EL (cell line): ENCODE measurements at regions not wholly inside any gene's neighbourhood (a gene's known extent, or its start where the extent isn't known, plus 50 kb on each side); places are given as distances from the start of the nearest gene placed in this dataset.
"Not testable (repeated sequence)": the region's sequence is repeated elsewhere in the genome, so short reads cannot be mapped to it uniquely, and the experiment has no call there.

Experiments
- DNase-seq: peaks from one replicate; pipeline ENCODE4 v3.0.0-alpha.2; 2016

- DNase-seq = no peak
Measured at GRCh38 chr18:52220062-52220591, 119.9 kb upstream of the DCC start.

DNA sequence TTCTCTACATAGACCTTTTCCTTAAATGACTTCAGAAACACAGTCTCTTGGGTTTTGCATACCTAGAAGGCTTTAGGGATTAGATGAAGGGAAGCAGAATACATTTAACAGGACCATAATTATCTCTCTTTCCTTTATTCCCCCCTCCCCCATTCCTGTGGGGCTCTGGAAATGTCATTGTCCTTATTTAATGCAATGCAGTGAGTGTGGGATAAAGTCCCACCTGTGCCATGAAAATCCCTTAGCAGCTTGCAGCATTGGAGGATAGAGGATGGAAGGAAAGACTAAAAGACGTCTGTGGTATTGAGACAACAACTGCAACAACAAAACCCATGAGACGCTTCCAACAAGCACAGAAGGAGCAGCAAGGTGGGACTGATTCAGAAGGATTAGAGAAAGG lies 117.8 kb upstream of the DCC start:
- no peak for DNase-seq

DNA sequence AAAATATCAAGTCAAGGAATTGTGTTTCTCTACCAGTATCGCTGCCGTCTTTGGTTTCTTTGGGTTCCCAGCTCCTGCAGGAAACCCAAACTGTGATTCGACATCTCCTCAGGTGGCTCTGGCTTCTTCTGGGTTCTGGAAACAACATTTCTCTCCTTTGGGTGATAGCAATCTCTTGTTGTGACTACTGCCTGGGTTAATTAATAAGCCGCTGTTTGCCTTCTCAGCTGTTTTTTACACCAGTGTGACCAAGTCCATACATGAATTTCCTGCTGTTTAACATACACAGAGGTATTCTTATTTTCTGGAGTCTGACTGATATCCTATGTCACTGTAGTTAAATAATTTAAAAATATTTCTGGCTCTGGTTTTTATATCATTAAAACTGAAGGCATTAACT lies 112.5 kb upstream of the DCC start:
- DNase-seq = no peak

DNA sequence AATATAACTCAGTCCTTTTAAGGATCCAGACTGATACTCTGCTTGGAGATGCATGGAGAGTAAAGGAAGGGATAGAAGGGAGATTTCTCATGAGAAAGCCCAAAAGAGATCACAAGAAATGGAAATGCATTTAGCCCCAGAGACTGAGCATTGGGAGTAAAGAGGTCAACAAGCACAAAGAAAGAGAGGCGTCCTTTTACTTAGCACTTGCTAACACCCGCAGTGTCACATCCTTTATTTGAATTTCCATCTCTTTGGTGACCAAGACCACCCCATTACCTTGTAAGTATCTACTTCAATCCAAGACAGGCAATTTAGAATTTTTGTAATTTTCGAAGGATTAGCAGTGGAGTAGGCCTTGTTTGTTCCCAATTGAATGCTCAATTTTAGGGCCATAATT lies 111.8 kb upstream of the DCC start:
- DNase-seq = no peak

- no peak for DNase-seq
Measured at GRCh38 chr18:52236131-52236530, 103.9 kb upstream of the DCC start.

- no peak for DNase-seq
Measured at GRCh38 chr18:52237551-52237950, 102.4 kb upstream of the DCC start.

GRCh38 chr18:52242711-52243110 lies 97.3 kb upstream of the DCC start:
- DNase-seq = no peak

DNA sequence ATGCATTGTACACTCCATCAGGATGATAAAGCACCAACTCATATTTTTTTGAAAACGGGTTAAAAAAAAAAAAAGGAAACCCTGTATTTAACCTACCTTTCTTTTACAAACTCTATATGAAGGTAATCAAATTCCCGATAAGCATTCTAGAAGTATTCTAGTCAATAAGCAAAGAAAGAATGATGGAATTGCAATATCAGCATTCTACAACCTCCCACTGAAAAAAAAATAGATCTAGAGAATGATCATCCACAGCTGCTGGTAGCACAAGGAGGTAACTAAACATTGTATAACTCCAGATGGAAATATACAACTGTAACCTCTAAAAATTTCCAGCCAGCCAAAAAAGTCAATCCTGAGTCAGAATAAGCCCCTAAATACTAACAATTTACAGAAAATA lies 95.3 kb upstream of the DCC start:
- no peak for DNase-seq

DNA sequence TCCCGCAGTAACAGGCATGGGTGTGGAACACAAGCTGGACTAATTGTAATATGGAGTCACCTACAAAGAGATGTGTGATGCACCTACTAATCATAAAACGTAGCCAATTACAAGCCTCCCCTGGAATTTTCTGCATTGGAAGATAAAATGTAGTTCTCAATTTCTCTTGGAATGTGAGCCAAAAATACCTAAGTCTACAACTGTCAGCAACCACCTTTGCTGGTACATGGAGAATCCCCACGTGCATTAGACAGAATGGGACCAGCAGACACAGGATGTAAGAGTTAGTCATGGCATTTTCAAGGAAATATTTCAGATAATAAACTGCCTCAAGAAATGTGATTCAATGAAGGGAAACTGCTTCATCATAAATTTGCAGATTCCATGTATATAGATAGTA lies 85.6 kb upstream of the DCC start:
- no peak for DNase-seq

DNA sequence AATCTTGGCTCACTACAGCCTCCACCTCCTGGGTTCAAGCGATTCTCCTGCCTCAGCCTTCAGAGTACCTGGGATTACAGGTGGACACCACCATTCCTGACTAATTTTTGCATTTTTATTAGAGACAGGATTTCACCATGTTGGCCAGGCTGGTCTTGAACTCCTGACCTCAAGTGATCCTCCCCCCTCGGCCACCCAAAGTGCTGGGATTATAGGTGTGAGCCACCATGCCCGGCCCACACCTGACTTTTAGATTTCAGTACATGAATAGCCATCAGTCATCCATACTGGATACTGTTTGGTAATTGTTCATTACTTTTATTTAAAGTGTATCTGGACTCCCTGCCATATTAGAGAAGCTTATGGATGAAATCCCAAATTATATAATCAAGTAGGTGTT lies 82.6 kb upstream of the DCC start:
- not testable (repeated sequence) for DNase-seq

- DNase-seq = no peak
Measured at GRCh38 chr18:52275817-52276216, 64.2 kb upstream of the DCC start.

GRCh38 chr18:52277785-52278184 lies 62.2 kb upstream of the DCC start:
- no peak for DNase-seq

- DNase-seq = no peak
Measured at GRCh38 chr18:52278191-52278590, 61.8 kb upstream of the DCC start.

GRCh38 chr18:52280702-52281101 lies 59.3 kb upstream of the DCC start:
- DNase-seq = no peak

- no peak for DNase-seq
Measured at GRCh38 chr18:52283927-52284326, 56.1 kb upstream of the DCC start.

DNA sequence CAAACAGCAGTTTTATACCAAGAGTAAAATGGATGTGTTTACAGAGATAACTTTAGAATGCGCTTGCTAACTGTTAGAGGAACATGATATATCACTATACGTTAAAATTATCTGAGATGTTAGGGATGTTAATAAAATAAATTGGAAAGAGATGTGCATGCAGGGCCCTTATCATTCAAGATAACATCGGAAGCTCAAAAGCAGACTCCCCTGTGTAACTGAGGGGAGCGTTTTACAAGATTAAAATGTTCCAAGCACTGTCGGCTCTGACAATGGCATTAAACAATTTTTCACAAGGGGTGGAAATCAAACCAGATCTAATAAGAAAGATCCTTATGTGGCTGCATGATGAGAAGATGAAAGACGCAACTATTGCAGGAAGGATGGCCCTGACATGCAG lies 53.3 kb upstream of the DCC start:
- no peak for DNase-seq

DNA sequence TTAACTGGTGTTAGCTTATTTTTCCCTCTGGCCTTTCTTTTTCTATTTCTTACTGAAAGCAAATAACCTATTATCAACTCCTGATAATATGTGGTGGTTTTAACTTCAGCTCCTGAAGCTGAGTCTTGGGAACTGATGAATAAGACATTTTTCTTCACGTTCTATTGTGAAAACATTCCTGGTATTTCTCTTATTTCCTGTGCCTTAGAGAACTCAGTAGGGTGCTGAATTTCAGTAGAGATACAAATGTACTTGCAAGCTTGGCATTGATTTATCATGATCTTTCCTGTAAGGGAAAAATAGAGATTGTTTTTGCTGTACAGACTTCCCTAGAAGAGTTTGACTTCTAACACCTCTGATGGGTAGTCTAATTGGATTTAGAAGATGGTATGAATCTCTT lies 52.8 kb upstream of the DCC start:
- no peak for DNase-seq

GRCh38 chr18:52288403-52289004 lies 51.5 kb upstream of the DCC start:
- DNase-seq = no peak

DNA sequence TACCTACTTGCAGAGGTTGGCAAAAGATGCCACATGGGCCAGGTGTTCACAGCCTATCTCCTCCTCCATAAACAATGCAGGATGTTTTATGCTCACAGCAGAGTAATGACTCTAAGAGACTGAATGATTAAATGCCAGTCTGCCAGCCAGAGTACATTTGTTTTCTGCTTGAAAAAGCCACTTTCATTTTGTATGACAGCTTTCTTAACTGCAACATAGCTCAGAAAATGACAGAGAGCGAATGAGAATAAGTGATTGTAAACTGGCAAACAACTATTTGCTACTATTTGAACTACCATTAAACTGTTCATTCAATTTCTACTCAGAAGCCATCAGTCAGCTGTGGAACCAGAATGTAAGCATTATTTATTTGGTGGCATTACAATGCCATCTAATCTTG lies 50.6 kb upstream of the DCC start:
- no peak for DNase-seq
